ENCODE measurements at regions not wholly inside any gene's neighbourhood (a gene's known extent, or its start where the extent isn't known, plus 50 kb on each side); places are given as distances from the start of the nearest gene placed in this dataset.

DNA sequence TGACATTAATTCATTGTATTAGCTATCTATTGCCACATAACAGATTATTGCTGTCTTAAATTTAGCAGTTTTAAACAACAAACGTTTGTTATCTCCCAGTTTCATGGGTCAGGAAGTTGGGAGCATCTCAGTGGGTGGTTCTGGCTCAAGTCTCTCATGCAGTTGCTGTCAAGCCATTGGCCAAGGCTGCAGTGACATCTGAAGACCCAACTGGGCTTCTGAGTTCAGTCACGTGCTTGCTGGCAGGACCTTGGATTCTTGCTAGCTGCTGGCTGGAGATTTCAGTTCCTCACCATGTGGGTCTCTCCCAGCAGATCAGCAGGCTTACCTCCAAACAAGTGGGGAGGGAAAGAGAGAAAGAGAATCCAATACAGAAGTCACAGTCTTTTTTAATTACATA is 152.6 kb upstream of the EXOC2 start:
- TF ChIP-seq, protein P1, sequence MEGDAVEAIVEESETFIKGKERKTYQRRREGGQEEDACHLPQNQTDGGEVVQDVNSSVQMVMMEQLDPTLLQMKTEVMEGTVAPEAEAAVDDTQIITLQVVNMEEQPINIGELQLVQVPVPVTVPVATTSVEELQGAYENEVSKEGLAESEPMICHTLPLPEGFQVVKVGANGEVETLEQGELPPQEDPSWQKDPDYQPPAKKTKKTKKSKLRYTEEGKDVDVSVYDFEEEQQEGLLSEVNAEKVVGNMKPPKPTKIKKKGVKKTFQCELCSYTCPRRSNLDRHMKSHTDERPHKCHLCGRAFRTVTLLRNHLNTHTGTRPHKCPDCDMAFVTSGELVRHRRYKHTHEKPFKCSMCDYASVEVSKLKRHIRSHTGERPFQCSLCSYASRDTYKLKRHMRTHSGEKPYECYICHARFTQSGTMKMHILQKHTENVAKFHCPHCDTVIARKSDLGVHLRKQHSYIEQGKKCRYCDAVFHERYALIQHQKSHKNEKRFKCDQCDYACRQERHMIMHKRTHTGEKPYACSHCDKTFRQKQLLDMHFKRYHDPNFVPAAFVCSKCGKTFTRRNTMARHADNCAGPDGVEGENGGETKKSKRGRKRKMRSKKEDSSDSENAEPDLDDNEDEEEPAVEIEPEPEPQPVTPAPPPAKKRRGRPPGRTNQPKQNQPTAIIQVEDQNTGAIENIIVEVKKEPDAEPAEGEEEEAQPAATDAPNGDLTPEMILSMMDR (IDR thresholded peaks at IDR 0.05; ENCODE audit: borderline replicate concordance, extremely low read depth, low read length, poor library complexity, severe bottlenecking): no peak
- no peak for TF ChIP-seq EZH2 (IDR thresholded peaks at IDR 0.05; ENCODE audit: borderline replicate concordance, low read depth, low read length, severe bottlenecking)

Data from DND-41 (cell line).